ENCODE measurements at regions not wholly inside any gene's neighbourhood (a gene's known extent, or its start where the extent isn't known, plus 50 kb on each side); places are given as distances from the start of the nearest gene placed in this dataset.

GRCh38 chr4:174586651-174587050 lies 64.4 kb upstream of the HPGD start:
- Histone ChIP-seq H3K4me3 (no peak overlapping the region), H3K27me3 (no peaks in the 10 kb centered on the region), H3K27ac (no peak overlapping the region), H3K36me3 (no peaks in the 10 kb centered on the region), H3K9me3 (no peaks in the 10 kb centered on the region), H3K4me1 (peaks cover 0 to 10% (median 0%) of the 10 kb centered on the region in 12 donors)
- TF ChIP-seq CTCF (IDR thresholded peaks at IDR 0.05) (no peak), POLR2A (IDR thresholded peaks at IDR 0.05) (no peak)
- ATAC-seq (no peak), DNase-seq (no peak)
- 91 to 95% (median 92%) methylated on average over 21 of the region's 21 CpGs for WGBS, 4 donors
- intact Hi-C loops (cut with DNase I) = no loop called here

- DNase-seq (no peak), ATAC-seq (no peak)
- Histone ChIP-seq H3K4me1 (peaks cover 0 to 8% (median 0%) of the 10 kb centered on the region in 12 donors), H3K9me3 (no peaks in the 10 kb centered on the region), H3K27me3 (no peaks in the 10 kb centered on the region), H3K27ac (no peak overlapping the region), H3K36me3 (no peaks in the 10 kb centered on the region), H3K4me3 (no peak overlapping the region)
- intact Hi-C loops (cut with DNase I) = no loop called here
- TF ChIP-seq CTCF (IDR thresholded peaks at IDR 0.05) (no peak), POLR2A (IDR thresholded peaks at IDR 0.05) (no peak)
- 86 to 92% (median 89%) methylated on average over 3 of the region's 3 CpGs for WGBS, 4 donors
Measured at GRCh38 chr4:174583056-174583455, 60.8 kb upstream of the HPGD start.

- TF ChIP-seq CTCF (IDR thresholded peaks at IDR 0.05) = no peak
- no peak for TF ChIP-seq POLR2A (IDR thresholded peaks at IDR 0.05)
- H3K4me1 ChIP-seq = peaks cover 0 to 8% (median 0%) of the 10 kb centered on the region in 12 donors
- H3K27me3 ChIP-seq = no peaks in the 10 kb centered on the region
- WGBS, 4 donors = 73 to 80% (median 77%) methylated on average over 5 of the region's 5 CpGs
- no peak for DNase-seq
- no peak overlapping the region for H3K27ac ChIP-seq
- H3K4me3 ChIP-seq = no peak overlapping the region
- no peaks in the 10 kb centered on the region for H3K36me3 ChIP-seq
- ATAC-seq = no peak
- intact Hi-C loops (cut with DNase I) = no loop called here
- no peaks in the 10 kb centered on the region for H3K9me3 ChIP-seq
Measured at GRCh38 chr4:174582463-174582862, 60.2 kb upstream of the HPGD start.

GRCh38 chr4:174581901-174582300 lies 59.6 kb upstream of the HPGD start:
- TF ChIP-seq CTCF (IDR thresholded peaks at IDR 0.05) (no peak), POLR2A (IDR thresholded peaks at IDR 0.05) (no peak)
- Histone ChIP-seq H3K9me3 (no peaks in the 10 kb centered on the region), H3K4me3 (no peak overlapping the region), H3K27me3 (no peaks in the 10 kb centered on the region), H3K36me3 (no peaks in the 10 kb centered on the region), H3K4me1 (peaks cover 0 to 8% (median 0%) of the 10 kb centered on the region in 12 donors), H3K27ac (no peak overlapping the region)
- DNase-seq (no peak), ATAC-seq (no peak)
- 63 to 79% (median 72%) methylated on average over 1 of the region's 1 CpG for WGBS, 4 donors
- intact Hi-C loops (cut with DNase I) = no loop called here

All from heart left ventricle (tissue), 16 donors.